Ovary (tissue), 3 donors: ENCODE measurements at regions not wholly inside any gene's neighbourhood (a gene's known extent, or its start where the extent isn't known, plus 50 kb on each side); places are given as distances from the start of the nearest gene placed in this dataset.

Experiments
- CTCF ChIP-seq, 3 donors: fragments of 450-650 bp in 2 of 3; fragments of 200-600 bp in 1 of 3; IDR thresholded peaks; one replicate each; pipeline versions ENCODE4 v1.5.1 to v1.8.0; 2016 to 2022; ENCODE audit warnings: antibody characterized with exemption in 3 of 3, mild to moderate bottlenecking in 1 of 3
- EP300 ChIP-seq: sonication (generic); formaldehyde crosslinking; IDR thresholded peaks from one replicate; pipeline ENCODE4 v1.6.1; 2017; ENCODE audit warnings: antibody characterized with exemption
- POLR2A ChIP-seq: fragments of 450-650 bp; IDR thresholded peaks from one replicate; pipeline ENCODE4 v1.6.1; 2017; ENCODE audit warnings: antibody characterized with exemption, mild to moderate bottlenecking, moderate library complexity
- donor health status: DM: no; HTN: no; CAD: no.

- TF ChIP-seq POLR2A: no peak
- TF ChIP-seq EP300: no peak
- TF ChIP-seq CTCF (IDR thresholded peaks at IDR 0.05): no peak
These were observed 97.7 kb upstream of the MTPN start for GRCh38 chr7:136074843-136075242.
